ENCODE measurements at regions not wholly inside any gene's neighbourhood (a gene's known extent, or its start where the extent isn't known, plus 50 kb on each side); places are given as distances from the start of the nearest gene placed in this dataset.

DNA sequence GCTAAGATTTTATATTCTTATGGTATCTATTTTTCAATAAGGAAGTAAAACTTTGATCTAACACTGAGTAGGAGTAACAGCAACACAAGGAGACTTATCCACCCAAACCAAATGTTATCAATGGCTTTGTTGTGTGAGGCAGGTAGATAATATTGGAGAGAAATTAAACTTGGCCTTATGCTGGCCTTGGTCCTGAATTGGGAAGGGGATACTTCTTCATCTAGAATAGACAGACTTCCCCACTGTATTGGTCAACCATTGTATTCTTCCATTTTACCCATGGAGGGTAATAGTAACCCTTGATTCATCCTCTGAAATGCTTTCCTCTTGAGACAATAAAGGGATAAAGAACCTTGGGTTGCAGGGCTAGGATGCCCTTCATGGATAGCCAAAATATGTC is 76.3 kb upstream of the ANKFN1 start:
- H3K4me1 Mint-ChIP-seq (ENCODE audit: unreplicated experiment), result no peaks in the 10 kb centered on the region
- no peaks in the 10 kb centered on the region for H3K27me3 Mint-ChIP-seq (ENCODE audit: unreplicated experiment)
- H3K4me3 Mint-ChIP-seq (ENCODE audit: unreplicated experiment), result no peak overlapping the region
- DNase-seq (ENCODE audit: extremely low spot score, unreplicated experiment), result no peak
- no peaks in the 10 kb centered on the region for H3K36me3 Mint-ChIP-seq (ENCODE audit: unreplicated experiment)
- no peak overlapping the region for H3K27ac Mint-ChIP-seq (ENCODE audit: unreplicated experiment)
- peaks cover 37% of the 10 kb centered on the region for H3K9me3 Mint-ChIP-seq (ENCODE audit: unreplicated experiment)
- TF ChIP-seq, protein P1, sequence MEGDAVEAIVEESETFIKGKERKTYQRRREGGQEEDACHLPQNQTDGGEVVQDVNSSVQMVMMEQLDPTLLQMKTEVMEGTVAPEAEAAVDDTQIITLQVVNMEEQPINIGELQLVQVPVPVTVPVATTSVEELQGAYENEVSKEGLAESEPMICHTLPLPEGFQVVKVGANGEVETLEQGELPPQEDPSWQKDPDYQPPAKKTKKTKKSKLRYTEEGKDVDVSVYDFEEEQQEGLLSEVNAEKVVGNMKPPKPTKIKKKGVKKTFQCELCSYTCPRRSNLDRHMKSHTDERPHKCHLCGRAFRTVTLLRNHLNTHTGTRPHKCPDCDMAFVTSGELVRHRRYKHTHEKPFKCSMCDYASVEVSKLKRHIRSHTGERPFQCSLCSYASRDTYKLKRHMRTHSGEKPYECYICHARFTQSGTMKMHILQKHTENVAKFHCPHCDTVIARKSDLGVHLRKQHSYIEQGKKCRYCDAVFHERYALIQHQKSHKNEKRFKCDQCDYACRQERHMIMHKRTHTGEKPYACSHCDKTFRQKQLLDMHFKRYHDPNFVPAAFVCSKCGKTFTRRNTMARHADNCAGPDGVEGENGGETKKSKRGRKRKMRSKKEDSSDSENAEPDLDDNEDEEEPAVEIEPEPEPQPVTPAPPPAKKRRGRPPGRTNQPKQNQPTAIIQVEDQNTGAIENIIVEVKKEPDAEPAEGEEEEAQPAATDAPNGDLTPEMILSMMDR (IDR thresholded peaks at IDR 0.05), result no peak

DNA sequence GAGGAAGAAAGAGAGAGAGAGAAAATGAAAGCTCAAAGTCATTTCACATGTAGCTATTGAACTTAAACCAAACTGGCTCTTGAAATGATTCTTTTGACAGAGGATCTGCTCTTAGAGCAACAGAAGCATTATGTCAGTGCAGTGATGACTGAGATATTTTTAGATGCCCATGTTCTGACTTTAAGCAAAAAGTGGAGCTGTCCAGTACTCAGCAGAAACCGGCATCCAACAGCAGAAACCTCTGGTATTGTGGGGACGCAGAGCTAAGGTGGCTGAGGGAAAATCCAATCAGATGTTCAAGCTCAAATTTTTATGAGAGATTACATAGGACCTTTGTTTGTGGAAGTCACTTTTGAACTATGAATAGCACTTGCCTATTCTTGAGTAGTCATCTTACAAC is 69.8 kb upstream of the ANKFN1 start:
- TF ChIP-seq, protein P1 (IDR thresholded peaks at IDR 0.05), result no peak
- Mint-ChIP-seq H3K4me3 (ENCODE audit: unreplicated experiment) (no peak overlapping the region), H3K9me3 (ENCODE audit: unreplicated experiment) (peaks cover 18% of the 10 kb centered on the region), H3K4me1 (ENCODE audit: unreplicated experiment) (no peaks in the 10 kb centered on the region), H3K27ac (ENCODE audit: unreplicated experiment) (no peak overlapping the region), H3K36me3 (ENCODE audit: unreplicated experiment) (no peaks in the 10 kb centered on the region), H3K27me3 (ENCODE audit: unreplicated experiment) (no peaks in the 10 kb centered on the region)
- no peak for DNase-seq (ENCODE audit: extremely low spot score, unreplicated experiment)

DNA sequence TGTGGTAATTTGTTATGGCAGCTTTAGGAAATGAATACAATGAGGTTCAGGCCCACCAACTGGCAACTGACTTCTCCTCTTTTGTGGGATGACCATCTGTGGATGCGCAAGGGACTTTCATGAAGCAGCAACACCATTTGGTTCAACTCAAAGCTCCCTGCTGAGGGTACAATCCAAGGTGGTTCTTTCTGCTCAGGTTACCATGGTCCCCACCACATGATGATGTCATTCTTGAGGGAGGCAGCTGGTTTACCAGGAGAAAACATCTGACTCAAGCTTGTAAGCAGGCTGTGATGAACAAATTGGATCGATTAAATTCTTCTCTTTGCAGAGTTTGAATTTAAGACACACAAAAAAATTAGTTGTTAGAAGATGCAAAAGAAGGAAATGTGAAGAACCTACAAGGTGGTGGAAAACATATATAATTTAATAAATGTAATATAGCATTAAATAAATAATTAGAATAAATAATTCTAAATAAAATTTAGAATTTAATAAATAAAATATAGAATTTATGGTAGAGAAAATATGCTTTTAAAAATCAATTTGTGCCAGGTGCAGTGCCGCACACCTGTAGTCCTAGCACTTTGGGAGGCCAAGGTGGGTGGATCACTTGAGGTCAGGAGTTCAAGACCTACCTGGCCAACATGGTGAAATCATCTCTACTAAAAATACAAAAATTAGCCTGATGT is 67.6 kb upstream of the ANKFN1 start:
- Mint-ChIP-seq H3K27me3 (ENCODE audit: unreplicated experiment) (no peaks in the 10 kb centered on the region), H3K4me3 (ENCODE audit: unreplicated experiment) (no peak overlapping the region), H3K27ac (ENCODE audit: unreplicated experiment) (no peak overlapping the region), H3K9me3 (ENCODE audit: unreplicated experiment) (peaks cover 9% of the 10 kb centered on the region), H3K4me1 (ENCODE audit: unreplicated experiment) (no peaks in the 10 kb centered on the region), H3K36me3 (ENCODE audit: unreplicated experiment) (no peaks in the 10 kb centered on the region)
- no peak for DNase-seq (ENCODE audit: extremely low spot score, unreplicated experiment)
- TF ChIP-seq, protein P1 (IDR thresholded peaks at IDR 0.05), result no peak

DNA sequence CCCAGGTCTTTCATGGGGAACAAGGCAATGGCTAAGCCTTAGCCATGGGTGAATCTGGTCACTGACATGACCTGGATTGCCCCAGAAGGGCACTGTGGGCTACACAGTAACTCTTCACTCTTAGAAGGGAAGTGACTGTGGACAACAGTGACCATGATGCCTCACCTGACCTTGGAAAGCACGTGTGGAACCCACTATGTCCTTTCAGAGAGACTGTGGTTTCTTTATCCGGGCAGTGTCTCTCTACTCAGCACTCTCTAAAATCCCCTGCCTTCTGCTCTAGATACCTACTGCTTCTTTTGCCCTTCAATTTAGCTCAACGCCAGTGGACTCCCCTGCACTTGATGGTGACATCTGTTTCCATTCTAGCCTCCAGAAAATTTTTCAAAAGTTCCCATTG is 66.1 kb upstream of the ANKFN1 start:
- Mint-ChIP-seq H3K27ac (ENCODE audit: unreplicated experiment) (no peak overlapping the region), H3K4me3 (ENCODE audit: unreplicated experiment) (no peak overlapping the region), H3K9me3 (ENCODE audit: unreplicated experiment) (peaks cover 3% of the 10 kb centered on the region), H3K4me1 (ENCODE audit: unreplicated experiment) (no peaks in the 10 kb centered on the region), H3K27me3 (ENCODE audit: unreplicated experiment) (no peaks in the 10 kb centered on the region), H3K36me3 (ENCODE audit: unreplicated experiment) (no peaks in the 10 kb centered on the region)
- TF ChIP-seq, protein P1 (IDR thresholded peaks at IDR 0.05), result no peak
- DNase-seq (ENCODE audit: extremely low spot score, unreplicated experiment), result no peak

DNA sequence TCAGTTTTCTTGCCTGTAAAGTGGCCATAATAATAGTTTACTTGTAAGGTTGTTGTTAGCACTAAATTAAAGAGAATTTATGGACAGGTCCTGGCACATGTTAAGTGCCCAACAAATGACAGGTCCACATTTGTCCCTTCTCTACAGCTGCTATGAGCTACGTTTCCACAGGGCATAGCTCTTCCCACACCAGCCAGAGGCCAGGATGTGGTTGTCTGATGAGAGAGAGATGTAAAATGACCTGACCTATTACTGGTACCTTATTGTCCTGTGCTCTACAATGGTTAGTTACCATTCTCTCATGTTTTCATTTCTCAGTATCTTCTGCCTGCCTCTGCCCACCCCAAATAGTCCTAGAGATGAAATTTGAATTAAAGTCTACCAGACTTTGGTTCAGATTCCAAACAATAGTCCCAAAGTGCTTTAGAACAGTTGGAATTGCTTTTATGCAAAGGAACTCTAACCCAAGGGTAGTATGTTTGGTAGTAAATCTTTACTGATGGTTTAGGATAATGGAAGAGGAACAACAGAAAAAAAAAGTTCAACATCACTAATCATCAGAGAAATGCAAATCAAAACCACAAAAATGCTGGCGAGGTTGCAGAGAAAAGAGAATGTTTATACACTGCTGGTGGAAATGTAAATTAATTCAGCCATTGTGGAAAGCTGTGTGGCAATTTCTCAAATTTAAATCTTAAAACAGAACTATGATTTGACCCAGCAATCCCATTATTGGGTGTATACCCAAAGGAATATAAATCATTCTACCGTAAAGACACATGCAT is 57.1 kb upstream of the ANKFN1 start:
- TF ChIP-seq, protein P1 (IDR thresholded peaks at IDR 0.05), result no peak
- H3K36me3 Mint-ChIP-seq (ENCODE audit: unreplicated experiment), result no peaks in the 10 kb centered on the region
- H3K9me3 Mint-ChIP-seq (ENCODE audit: unreplicated experiment), result peaks cover 4% of the 10 kb centered on the region
- H3K27me3 Mint-ChIP-seq (ENCODE audit: unreplicated experiment), result no peaks in the 10 kb centered on the region
- no peak overlapping the region for H3K27ac Mint-ChIP-seq (ENCODE audit: unreplicated experiment)
- no peak overlapping the region for H3K4me3 Mint-ChIP-seq (ENCODE audit: unreplicated experiment)
- DNase-seq (ENCODE audit: extremely low spot score, unreplicated experiment), result no peak
- H3K4me1 Mint-ChIP-seq (ENCODE audit: unreplicated experiment), result no peaks in the 10 kb centered on the region
